H1 (cell line): ENCODE measurements at regions not wholly inside any gene's neighbourhood (a gene's known extent, or its start where the extent isn't known, plus 50 kb on each side); places are given as distances from the start of the nearest gene placed in this dataset.

ENCODE experiments used
- CTCF ChIA-PET: fragments of 300-600 bp; sonication (Branson Sonifier 250); formaldehyde crosslinking; loops from one replicate; lab custom pipeline; 2021; ENCODE audit not compliant: partially characterized antibody; lab: Charles Lee
- POLR2A ChIA-PET: fragments of 300-600 bp; sonication (Branson Sonifier 250); formaldehyde crosslinking; loops from one replicate; lab custom pipeline; 2021; ENCODE audit warnings: inconsistent platforms; ENCODE audit not compliant: partially characterized antibody; lab: Charles Lee
- DNase-seq, 2 experiments: peaks; one replicate each; pipeline versions ENCODE4 v3.0.0 to v3.0.0-alpha.2; 2010 to 2022; ENCODE audit warnings: low spot score in 2 of 2, low read depth in 1 of 2, mixed read lengths in 1 of 2
- FAIRE-seq: peaks from 2 replicates; lab custom pipeline; 2011; peaks lifted over from hg19 to GRCh38; lab: Jason Lieb, UNC
- H2AFZ ChIP-seq: 2 replicates; pipeline ENCODE4 v1.8.1; 2012; ENCODE audit warnings: low read length, inconsistent platforms
- H2AK5ac ChIP-seq: 2 replicates; pipeline ENCODE4 v1.6.1; 2013; ENCODE audit warnings: low read depth, low read length
- H2BK120ac ChIP-seq: replicated peaks from 2 replicates; pipeline ENCODE3; 2013; ENCODE audit warnings: low read depth, low read length, inconsistent platforms
- H2BK12ac ChIP-seq: 2 replicates; pipeline ENCODE4 v1.6.1; 2013; ENCODE audit warnings: low read depth, low read length
- H2BK15ac ChIP-seq: 2 replicates; pipeline ENCODE4 v1.6.1; 2013; ENCODE audit warnings: low read length
- H2BK20ac ChIP-seq: 2 replicates; pipeline ENCODE4 v1.6.1; 2013; ENCODE audit warnings: low read length
- H2BK5ac ChIP-seq: 2 replicates; pipeline ENCODE4 v1.6.1; 2013; ENCODE audit warnings: low read depth, low read length
- H3K14ac ChIP-seq: 2 replicates; pipeline ENCODE4 v1.6.1; 2013; ENCODE audit warnings: inconsistent platforms; ENCODE audit not compliant: insufficient read length
- H3K18ac ChIP-seq: 2 replicates; pipeline ENCODE4 v1.6.1; 2013; ENCODE audit warnings: low read length; ENCODE audit errors: extremely low read depth
- H3K23ac ChIP-seq: 2 replicates; pipeline ENCODE4 v1.6.1; 2013; ENCODE audit warnings: inconsistent platforms; ENCODE audit not compliant: insufficient read length
- H3K23me2 ChIP-seq: 2 replicates; pipeline ENCODE4 v1.6.1; 2013; ENCODE audit warnings: low read depth, low read length
- H3K27ac ChIP-seq: 2 replicates; pipeline ENCODE4 v1.6.1; 2011; ENCODE audit warnings: low read depth, low read length, inconsistent platforms
- H3K27me3 ChIP-seq, 4 experiments: replicated peaks in 1 of 4; 1 replicate in 1 of 4; 2 replicates in 3 of 4; pipeline versions ENCODE4 v1.6.1 to v1.8.1; 2011 to 2013; ENCODE audit warnings: low read length in 3 of 4, mild to moderate bottlenecking in 3 of 4, inconsistent platforms in 2 of 4, mixed read lengths in 2 of 4, moderate library complexity in 1 of 4; ENCODE audit not compliant: control insufficient read depth in 3 of 4, insufficient read depth in 3 of 4; ENCODE audit errors: extremely low read depth in 1 of 4
- H3K36me3 ChIP-seq, 4 experiments: 2 replicates each; pipeline versions ENCODE4 v1.6.1 to v1.8.1; 2011 to 2013; ENCODE audit warnings: mild to moderate bottlenecking in 4 of 4, low read length in 3 of 4, moderate library complexity in 2 of 4, control low read depth in 1 of 4, inconsistent platforms in 1 of 4; ENCODE audit not compliant: insufficient read depth in 4 of 4, control insufficient read depth in 2 of 4
- H3K4ac ChIP-seq: replicated peaks from 2 replicates; pipeline ENCODE3; 2013; ENCODE audit warnings: low read length, low read depth, mixed read lengths, inconsistent platforms; ENCODE audit not compliant: insufficient read length
- H3K4me1 ChIP-seq, 4 experiments: replicated peaks in 1 of 4; 1 replicate in 1 of 4; 2 replicates in 3 of 4; pipeline versions ENCODE4 v1.6.1 to v1.8.1; 2011 to 2013; ENCODE audit warnings: low read length in 3 of 4, inconsistent platforms in 2 of 4, mixed read lengths in 1 of 4; ENCODE audit not compliant: insufficient read depth in 4 of 4, control insufficient read depth in 3 of 4
- H3K4me2 ChIP-seq, 2 experiments: 2 replicates each; pipeline versions ENCODE4 v1.6.1 to v1.8.1; 2011 to 2013; ENCODE audit warnings: low read depth in 2 of 2, low read length in 2 of 2, control low read depth in 1 of 2, inconsistent platforms in 1 of 2, mild to moderate bottlenecking in 1 of 2; ENCODE audit not compliant: insufficient read depth in 1 of 2
- H3K4me3 ChIP-seq, 4 experiments: fragments of 200-600, 300-600 bp in 1 of 4; sonication (generic), shearing (Covaris generic), sonication (Bioruptor Twin) in 1 of 4; 2 replicates each; pipeline versions ENCODE4 v1.5.1 to v1.8.1; 2011 to 2016; ENCODE audit warnings: low read length in 4 of 4, low read depth in 3 of 4, control low read depth in 2 of 4, inconsistent platforms in 2 of 4, mild to moderate bottlenecking in 2 of 4, mixed read lengths in 1 of 4, moderate library complexity in 1 of 4; ENCODE audit not compliant: insufficient read depth in 2 of 4; ENCODE audit errors: extremely low read depth in 1 of 4
- H3K56ac ChIP-seq: replicated peaks from 2 replicates; pipeline ENCODE3; 2013; ENCODE audit warnings: low read depth, mild to moderate bottlenecking, mixed read lengths, low read length, inconsistent platforms; ENCODE audit not compliant: insufficient read length
- H3K79me1 ChIP-seq: 2 replicates; pipeline ENCODE4 v1.6.1; 2013; ENCODE audit warnings: low read depth, low read length, control low read depth
- H3K79me2 ChIP-seq, 2 experiments: 2 replicates each; pipeline versions ENCODE4 v1.6.1 to v1.8.1; 2012 to 2013; ENCODE audit warnings: low read length in 2 of 2, mild to moderate bottlenecking in 2 of 2, inconsistent platforms in 1 of 2; ENCODE audit not compliant: insufficient read depth in 2 of 2, control insufficient read depth in 1 of 2
- H3K9ac ChIP-seq, 4 experiments: replicated peaks in 1 of 4; 1 replicate in 1 of 4; 2 replicates in 3 of 4; pipeline versions ENCODE4 v1.6.1 to v1.8.1; 2011 to 2013; ENCODE audit warnings: low read depth in 3 of 4, low read length in 3 of 4, control low read depth in 2 of 4, mild to moderate bottlenecking in 2 of 4, moderate library complexity in 2 of 4, inconsistent platforms in 1 of 4; ENCODE audit errors: extremely low read depth in 1 of 4
- H3K9me3 ChIP-seq, 2 experiments: 2 replicates each; pipeline versions ENCODE4 v1.6.1 to v1.8.1; 2012 to 2013; ENCODE audit warnings: mild to moderate bottlenecking in 2 of 2, moderate library complexity in 2 of 2, control low read depth in 1 of 2, inconsistent platforms in 1 of 2, low read depth in 1 of 2, low read length in 1 of 2, mixed read lengths in 1 of 2; ENCODE audit not compliant: insufficient read depth in 2 of 2
- H4K20me1 ChIP-seq, 2 experiments: replicated peaks in 1 of 2; 2 replicates each; pipeline versions ENCODE3 to v1.8.1; 2011 to 2013; ENCODE audit warnings: inconsistent platforms in 2 of 2, low read length in 2 of 2, mild to moderate bottlenecking in 1 of 2; ENCODE audit not compliant: insufficient read depth in 2 of 2, control insufficient read depth in 1 of 2
- H4K5ac ChIP-seq: 2 replicates; pipeline ENCODE4 v1.6.1; 2013; ENCODE audit warnings: low read length, low read depth, mixed read lengths, inconsistent platforms; ENCODE audit not compliant: insufficient read length
- H4K8ac ChIP-seq: 2 replicates; pipeline ENCODE4 v1.8.0; 2013; ENCODE audit warnings: mild to moderate bottlenecking, moderate library complexity, low read length, inconsistent platforms; ENCODE audit not compliant: insufficient read depth; ENCODE audit errors: extremely low read depth
- H4K91ac ChIP-seq: replicated peaks from 2 replicates; pipeline ENCODE3; 2013; ENCODE audit warnings: low read length, mixed read lengths, inconsistent platforms; ENCODE audit not compliant: insufficient read length
- BCL11A ChIP-seq, 2 experiments: IDR thresholded peaks; one replicate each; pipeline ENCODE4 v1.6.1; 2011; ENCODE audit warnings: low read depth in 2 of 2, low read length in 2 of 2, mild to moderate bottlenecking in 2 of 2
- CEBPB ChIP-seq: IDR thresholded peaks from 2 replicates; pipeline ENCODE4 v1.6.1; 2012; ENCODE audit warnings: low read depth, low read length
- EGR1 ChIP-seq: IDR thresholded peaks from 2 replicates; pipeline ENCODE4 v1.6.1; 2011; ENCODE audit warnings: low read depth, low read length, borderline replicate concordance
- HDAC2 ChIP-seq, 2 experiments: fragments of 300-600 bp in 1 of 2; sonication (generic) in 1 of 2; IDR thresholded peaks; 2 replicates each; pipeline ENCODE4 v1.6.1; 2011 to 2012; ENCODE audit warnings: low read depth in 2 of 2, low read length in 2 of 2, mild to moderate bottlenecking in 2 of 2, moderate library complexity in 2 of 2, borderline replicate concordance in 1 of 2, inconsistent platforms in 1 of 2
- SIN3A ChIP-seq, 2 experiments: IDR thresholded peaks in 1 of 2; conservative IDR thresholded peaks in 1 of 2; 2 replicates each; pipeline ENCODE4 v1.6.1; 2011 to 2012; ENCODE audit warnings: low read length in 2 of 2, improper control_type of control experiment in 1 of 2, low read depth in 1 of 2, mild to moderate bottlenecking in 1 of 2
- WGBS, 2 experiments: shearing (Covaris generic) in 1 of 2; methylation state at CpG; one replicate each; pipeline versions ENCODE4 v1.1.6 to v1.1.7; 2013 to 2015; ENCODE audit warnings: low lambda C conversion rate in 2 of 2, mixed read lengths in 2 of 2, inconsistent platforms in 1 of 2, low coverage in 1 of 2, missing lambda C conversion rate in 1 of 2; ENCODE audit not compliant: insufficient replicate concordance in 2 of 2, insufficient coverage in 1 of 2, insufficient read length in 1 of 2; ENCODE audit errors: extremely low coverage in 1 of 2, missing lambda C conversion rate in 1 of 2; 5-methylcytosine and 5-hydroxymethylcytosine counted together

DNA sequence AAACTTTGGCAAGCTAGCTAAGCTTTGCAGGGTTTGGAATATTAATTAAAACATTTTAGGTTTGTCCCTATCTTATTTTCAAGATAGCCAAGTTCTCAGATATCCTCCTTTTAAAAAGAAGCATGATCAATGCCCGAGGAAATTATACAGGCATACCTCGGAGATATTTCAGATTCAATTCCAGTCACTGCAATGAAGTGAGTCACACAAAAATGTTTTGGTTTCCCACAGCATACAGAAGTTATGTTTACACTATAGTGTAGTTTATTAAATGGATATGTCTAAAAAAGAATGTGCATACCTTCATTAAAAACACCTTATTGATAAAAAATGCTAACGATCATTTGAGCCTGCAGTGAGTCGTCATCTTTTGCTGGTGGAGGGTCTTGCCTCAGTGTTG lies 382.9 kb upstream of the NPVF start:
- no peak overlapping the region for H3K4ac ChIP-seq
- no peak overlapping the region for H2AFZ ChIP-seq
- no peaks in the 10 kb centered on the region for H4K20me1 ChIP-seq
- H2BK120ac ChIP-seq, result no peak overlapping the region
- H2AK5ac ChIP-seq, result no peak overlapping the region
- H3K23ac ChIP-seq, result no peak overlapping the region
- no peak overlapping the region for H3K56ac ChIP-seq
- H3K4me2 ChIP-seq, result no peak overlapping the region
- H3K27ac ChIP-seq, result no peak overlapping the region
- POLR2A ChIA-PET, result no interaction called here
- no peaks in the 10 kb centered on the region for H3K4me1 ChIP-seq
- H3K79me2 ChIP-seq, result no peaks in the 10 kb centered on the region
- FAIRE-seq, result no peak
- no peak overlapping the region for H2BK5ac ChIP-seq
- no peak overlapping the region for H3K4me3 ChIP-seq
- H3K23me2 ChIP-seq, result no peaks in the 10 kb centered on the region
- H4K91ac ChIP-seq, result no peak overlapping the region
- H4K8ac ChIP-seq, result no peak overlapping the region
- CTCF ChIA-PET, result no interaction called here
- no peaks in the 10 kb centered on the region for H3K36me3 ChIP-seq
- H4K5ac ChIP-seq, result no peak overlapping the region
- H2BK20ac ChIP-seq, result no peak overlapping the region
- no peak overlapping the region for H2BK15ac ChIP-seq
- DNase-seq, result no peak
- no peak overlapping the region for H3K14ac ChIP-seq
- no peak overlapping the region for H3K9ac ChIP-seq
- 84% methylated on average over 4 of the region's 4 CpGs; no CpG with 5 or more reads in 1 of the 2 experiments for WGBS, 2 experiments
- no peaks in the 10 kb centered on the region; a peak in 1 of 7 replicates for H3K27me3 ChIP-seq
- H3K9me3 ChIP-seq, result 0 out of 4 replicates have a peak, but pooled peaks cover 0 to 8% of the 10 kb centered on the region in 2 experiments
- no peak overlapping the region for H2BK12ac ChIP-seq
- no peaks in the 10 kb centered on the region for H3K79me1 ChIP-seq
- no peak overlapping the region for H3K18ac ChIP-seq
- TF ChIP-seq BCL11A (IDR thresholded peaks at IDR 0.05; ENCODE audit: low read depth in 2 of 2, low read length in 2 of 2) (no peak), SIN3A (conservative IDR thresholded peaks at IDR 0.05 in 1 of 2, IDR thresholded peaks at IDR 0.05 in 1 of 2; ENCODE audit: low read depth in 1 of 2, low read length in 2 of 2) (no peak), HDAC2 (IDR thresholded peaks at IDR 0.05; ENCODE audit: borderline replicate concordance in 1 of 2, low read depth in 2 of 2, low read length in 2 of 2) (no peak), CEBPB (no peak), EGR1 (no peak)
